ENCODE measurements at regions not wholly inside any gene's neighbourhood (a gene's known extent, or its start where the extent isn't known, plus 50 kb on each side); places are given as distances from the start of the nearest gene placed in this dataset.
"Not testable (repeated sequence)": the region's sequence is repeated elsewhere in the genome, so short reads cannot be mapped to it uniquely, and the experiment has no call there.

- TF ChIP-seq CTCF (IDR thresholded peaks at IDR 0.05; ENCODE audit: control insufficient read depth, insufficient read depth, low read depth, low read length, missing control alignments): no peak
- no peak overlapping the region for H3K4me3 ChIP-seq (ENCODE audit: control insufficient read depth, low read depth, low read length)
- DNase-seq (ENCODE audit: low read depth): no peak
These were observed 319.1 kb upstream of the PIK3R1 start for GRCh38 chr5:67896311-67896929.

- not testable (repeated sequence) for DNase-seq (ENCODE audit: low read depth); H3K4me3 ChIP-seq (ENCODE audit: control insufficient read depth, low read depth, low read length)
These were observed 325.7 kb upstream of the PIK3R1 start for GRCh38 chr5:67889870-67890269.

GRCh38 chr5:67887748-67888161 is 327.8 kb upstream of the PIK3R1 start:
- no peak for DNase-seq (ENCODE audit: low read depth)
- H3K4me3 ChIP-seq (ENCODE audit: control insufficient read depth, low read depth, low read length): no peak overlapping the region
- no peak for TF ChIP-seq CTCF (IDR thresholded peaks at IDR 0.05; ENCODE audit: control insufficient read depth, insufficient read depth, low read depth, low read length, missing control alignments)

- no peak for TF ChIP-seq CTCF (IDR thresholded peaks at IDR 0.05; ENCODE audit: control insufficient read depth, insufficient read depth, low read depth, low read length, missing control alignments)
- no peak overlapping the region for H3K4me3 ChIP-seq (ENCODE audit: control insufficient read depth, low read depth, low read length)
- no peak for DNase-seq (ENCODE audit: low read depth)
These were observed 328.8 kb upstream of the PIK3R1 start for GRCh38 chr5:67886761-67887160.

- no peak overlapping the region for H3K4me3 ChIP-seq (ENCODE audit: control insufficient read depth, low read depth, low read length)
- no peak for DNase-seq (ENCODE audit: low read depth)
- TF ChIP-seq CTCF (IDR thresholded peaks at IDR 0.05; ENCODE audit: control insufficient read depth, insufficient read depth, low read depth, low read length, missing control alignments): no peak
These were observed 334.7 kb upstream of the PIK3R1 start for GRCh38 chr5:67880876-67881275.

- no peak overlapping the region for H3K4me3 ChIP-seq (ENCODE audit: control insufficient read depth, low read depth, low read length)
- TF ChIP-seq CTCF (IDR thresholded peaks at IDR 0.05; ENCODE audit: control insufficient read depth, insufficient read depth, low read depth, low read length, missing control alignments): no peak
- no peak for DNase-seq (ENCODE audit: low read depth)
These were observed 335.1 kb upstream of the PIK3R1 start for GRCh38 chr5:67880511-67880805.

GRCh38 chr5:67879620-67880510 is 335.7 kb upstream of the PIK3R1 start:
- H3K4me3 ChIP-seq (ENCODE audit: control insufficient read depth, low read depth, low read length): no peak overlapping the region
- no peak for TF ChIP-seq CTCF (IDR thresholded peaks at IDR 0.05; ENCODE audit: control insufficient read depth, insufficient read depth, low read depth, low read length, missing control alignments)
- DNase-seq (ENCODE audit: low read depth): no peak

Measured in AG09309 (cell line).